Fibroblast of the aortic adventitia (primary cell): ENCODE measurements at regions not wholly inside any gene's neighbourhood (a gene's known extent, or its start where the extent isn't known, plus 50 kb on each side); places are given as distances from the start of the nearest gene placed in this dataset.
A peak's percentile ranks its signal among the peaks of the same experiment; 100 is the strongest.

ENCODE experiments used
- DNase-seq: peaks from one replicate; pipeline ENCODE4 v3.0.0-alpha.2; 2010; ENCODE audit warnings: low read depth
- H3K4me3 ChIP-seq: 2 replicates; pipeline ENCODE4 v1.5.1; 2011; ENCODE audit warnings: low read depth, mild to moderate bottlenecking, control low read depth, low read length, moderate library complexity
- CTCF ChIP-seq: IDR thresholded peaks from 2 replicates; pipeline ENCODE4 v1.5.1; 2011; ENCODE audit warnings: mild to moderate bottlenecking, low read length, control low read depth, inconsistent platforms; ENCODE audit not compliant: insufficient read depth

- TF ChIP-seq CTCF: no peak
- no peak for DNase-seq
- H3K4me3 ChIP-seq: no peak overlapping the region
Measured at GRCh38 chr6:55047451-55048044, 126.8 kb upstream of the HCRTR2 start.

- no peak for DNase-seq
- TF ChIP-seq CTCF: no peak
- no peak overlapping the region for H3K4me3 ChIP-seq
Measured at GRCh38 chr6:55049866-55050265, 124.4 kb upstream of the HCRTR2 start.

- no peak for DNase-seq
- TF ChIP-seq CTCF: no peak
- no peak overlapping the region for H3K4me3 ChIP-seq
Measured at GRCh38 chr6:55052846-55053245, 121.5 kb upstream of the HCRTR2 start.

- DNase-seq: no peak
- TF ChIP-seq CTCF: no peak
- no peak overlapping the region for H3K4me3 ChIP-seq
Measured at GRCh38 chr6:55058682-55059081, 115.6 kb upstream of the HCRTR2 start.

- TF ChIP-seq CTCF: no peak
- no peak for DNase-seq
Measured at GRCh38 chr6:55064711-55065420, 109.4 kb upstream of the HCRTR2 start.

GRCh38 chr6:55069132-55069781 is 105.1 kb upstream of the HCRTR2 start:
- TF ChIP-seq CTCF: peak; percentile 60
- peak; percentile 59 for DNase-seq
- no peak overlapping the region for H3K4me3 ChIP-seq

More at GRCh38 chr6:55064711-55065420, 109.4 kb upstream of the HCRTR2 start:
- H3K4me3 ChIP-seq: no peak overlapping the region
